ENCODE measurements at regions not wholly inside any gene's neighbourhood (a gene's known extent, or its start where the extent isn't known, plus 50 kb on each side); places are given as distances from the start of the nearest gene placed in this dataset.

DNA sequence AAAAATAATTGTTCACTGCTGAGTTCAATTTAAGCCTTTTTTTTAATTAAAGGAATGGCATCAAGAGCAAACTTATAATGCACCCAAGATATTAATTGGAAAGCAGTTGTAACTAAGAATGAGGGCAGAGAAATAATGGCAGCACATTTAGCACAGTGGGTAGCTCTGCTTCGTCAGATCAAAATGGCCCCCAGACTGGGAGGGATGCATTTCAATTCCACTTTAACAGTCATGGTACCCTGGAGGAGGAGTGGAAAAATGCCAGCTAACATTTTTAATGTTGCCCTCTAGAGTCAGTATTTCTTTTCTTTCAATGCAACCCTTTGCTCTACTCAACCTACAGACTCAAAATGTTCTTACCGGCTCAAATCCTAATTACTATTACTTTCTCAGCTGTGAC lies 504.8 kb upstream of the SETBP1 start:
- DNase-seq = no peak

DNA sequence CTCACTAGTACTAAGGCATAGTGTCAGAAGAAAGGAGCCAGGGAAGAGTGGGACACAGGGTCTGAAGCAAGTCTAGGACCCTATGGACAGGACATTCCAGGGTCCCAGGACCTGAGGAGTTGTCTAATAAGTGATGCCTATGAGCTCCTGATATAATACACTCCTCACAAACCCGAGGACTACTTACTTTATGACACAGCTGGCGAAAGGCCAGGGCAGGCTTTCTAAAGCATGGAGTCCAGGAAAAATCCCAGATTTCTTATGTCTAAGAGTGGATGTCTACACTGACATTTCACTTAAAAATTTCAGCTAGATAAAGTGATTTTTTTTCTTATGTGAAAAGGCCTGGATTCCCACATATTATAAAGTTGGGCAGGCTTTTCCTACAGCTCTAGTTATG lies 502.2 kb upstream of the SETBP1 start:
- no peak for DNase-seq

DNA sequence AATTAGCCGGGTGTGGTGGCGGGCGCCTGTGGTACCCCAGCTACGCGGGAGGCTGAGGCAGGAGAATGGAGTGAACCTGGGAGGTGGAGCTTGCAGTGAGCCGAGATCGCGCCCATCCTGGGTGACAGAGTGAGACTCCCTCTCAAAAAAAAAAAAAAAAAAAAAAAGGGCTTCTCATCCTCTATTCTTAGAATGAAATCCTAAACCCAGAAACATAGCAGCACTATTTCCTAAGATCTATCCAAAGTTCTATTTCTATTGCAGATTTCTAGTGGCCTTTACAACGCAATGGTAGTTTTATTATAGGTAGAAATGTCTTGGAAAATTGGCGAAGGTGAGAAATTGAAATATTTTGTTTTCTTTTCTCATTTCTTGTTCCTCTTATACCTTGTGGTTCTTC lies 501.0 kb upstream of the SETBP1 start:
- DNase-seq = no peak

DNA sequence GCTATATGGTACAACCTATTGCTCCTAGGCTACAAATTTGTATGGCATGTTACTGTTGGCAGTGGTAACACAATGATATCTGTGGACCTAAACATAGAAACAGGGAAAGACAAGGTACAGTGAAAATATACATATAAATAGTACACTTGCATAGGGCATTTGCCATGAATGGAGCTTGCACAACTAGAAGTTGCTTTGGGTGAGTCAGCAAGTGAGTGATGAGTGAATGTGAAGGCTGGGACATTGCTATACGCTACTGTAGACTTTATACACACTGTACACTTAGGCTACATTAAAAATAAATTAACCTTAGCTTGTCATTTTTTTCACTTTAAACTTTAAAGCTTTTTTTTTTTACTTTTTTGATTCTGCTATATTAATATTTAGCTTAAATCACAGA lies 500.0 kb upstream of the SETBP1 start:
- DNase-seq = no peak

DNA sequence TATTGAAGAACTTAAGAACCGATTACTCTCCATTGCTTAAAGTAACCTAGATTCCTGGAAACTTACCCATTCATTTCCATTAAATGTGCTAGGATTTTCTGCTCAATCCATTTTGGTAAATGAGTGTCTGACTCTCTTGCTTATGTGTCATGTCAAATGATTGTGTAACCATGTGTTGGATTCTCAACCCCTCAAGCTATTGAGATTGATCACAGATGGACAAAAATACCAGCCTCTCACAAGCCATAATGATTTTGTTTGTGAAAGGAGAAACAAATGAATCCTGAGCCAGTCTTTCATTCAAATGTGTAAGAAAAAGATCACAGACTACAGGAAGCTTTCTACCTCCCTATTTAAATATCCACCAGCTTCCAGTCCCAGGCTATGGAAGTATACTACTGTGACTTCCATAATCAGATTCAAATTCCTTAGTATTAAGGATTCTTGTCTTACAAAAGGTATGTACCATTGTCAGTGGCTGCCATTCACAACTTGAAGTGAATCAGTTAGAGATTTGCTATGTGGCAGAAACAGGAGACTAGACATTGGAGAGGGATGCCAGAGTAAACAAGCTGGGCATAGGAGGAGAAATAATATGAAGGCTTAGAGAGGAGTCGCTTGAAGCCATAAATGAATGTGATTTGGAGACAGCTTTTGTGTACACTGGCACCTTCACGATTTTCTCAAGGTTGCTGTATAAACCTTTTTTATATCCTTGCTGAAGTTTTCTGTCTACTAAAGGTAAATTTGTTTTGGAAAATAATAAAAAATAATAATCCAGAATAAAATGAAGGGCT lies 498.5 kb upstream of the SETBP1 start:
- no peak for DNase-seq

DNA sequence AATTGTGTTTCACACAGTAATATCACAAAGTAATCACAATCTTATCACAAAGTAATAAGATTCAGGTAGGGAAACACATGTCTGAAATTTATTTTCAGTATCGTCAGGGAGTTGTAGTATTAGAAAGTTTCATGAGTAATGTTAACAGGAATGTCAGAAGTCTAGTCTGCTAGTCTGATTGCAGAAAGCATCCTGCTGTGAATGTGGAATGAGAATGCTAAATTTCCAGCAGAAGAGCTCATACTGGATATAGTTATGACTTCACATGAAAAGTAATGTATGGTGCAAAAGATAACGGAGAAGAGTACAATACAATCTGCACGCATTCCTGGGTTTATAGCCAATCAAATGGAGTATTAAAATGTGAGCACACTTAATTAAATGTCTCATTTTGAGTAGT lies 494.7 kb upstream of the SETBP1 start:
- no peak for DNase-seq

DNA sequence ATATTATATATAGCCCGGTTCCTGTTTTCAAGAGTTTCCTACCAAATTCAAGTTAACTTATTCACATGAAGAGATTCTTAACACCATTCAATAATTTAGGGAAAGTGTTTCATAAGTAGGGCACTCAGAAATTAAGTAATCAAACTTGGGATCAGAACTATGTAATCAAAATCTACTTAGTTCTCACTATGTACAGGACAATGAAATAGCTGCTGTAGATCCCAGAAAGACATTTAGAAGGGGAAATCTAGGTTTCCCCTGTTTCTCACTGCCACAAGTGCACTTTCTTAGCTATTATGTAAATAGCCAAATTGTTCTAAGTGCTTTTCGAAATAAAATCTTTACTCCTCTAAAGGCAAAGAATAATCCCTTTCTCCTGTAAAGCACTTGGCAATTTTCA lies 493.6 kb upstream of the SETBP1 start:
- DNase-seq = no peak

DNA sequence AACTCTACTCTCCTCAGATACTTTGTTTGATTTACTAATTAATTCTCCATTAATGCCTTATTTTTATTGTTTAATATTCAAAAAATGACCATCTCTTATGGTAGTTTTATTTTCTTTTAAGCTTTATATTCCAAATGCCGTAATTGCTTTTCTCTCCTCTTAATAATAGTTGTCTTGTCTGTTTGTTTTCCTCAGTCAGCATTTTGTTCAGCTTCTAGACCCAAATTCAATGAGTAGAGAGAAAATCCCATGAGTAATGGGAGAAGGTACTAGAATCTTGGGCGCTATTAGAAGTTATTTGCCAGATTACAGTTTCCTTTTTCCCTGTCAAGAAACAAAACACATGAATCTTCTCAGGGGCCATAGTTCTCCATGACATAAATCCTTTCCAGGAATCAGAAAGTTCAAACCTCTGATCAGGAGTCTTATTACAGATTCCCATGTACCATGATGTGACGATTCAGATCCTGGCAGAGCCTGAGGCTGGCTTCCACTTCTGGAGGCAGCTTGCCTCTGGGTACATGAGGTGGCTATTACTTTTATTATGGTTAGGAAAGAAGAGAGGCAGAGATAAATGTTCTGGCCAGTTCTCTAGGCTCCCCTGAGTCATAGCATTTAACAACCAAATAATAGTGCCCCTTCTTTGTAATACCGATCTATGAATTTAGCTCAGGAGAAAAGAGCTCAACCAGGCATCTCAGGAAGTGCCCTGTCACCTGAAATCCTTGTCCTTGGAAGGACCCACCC lies 485.1 kb upstream of the SETBP1 start:
- DNase-seq = no peak

DNA sequence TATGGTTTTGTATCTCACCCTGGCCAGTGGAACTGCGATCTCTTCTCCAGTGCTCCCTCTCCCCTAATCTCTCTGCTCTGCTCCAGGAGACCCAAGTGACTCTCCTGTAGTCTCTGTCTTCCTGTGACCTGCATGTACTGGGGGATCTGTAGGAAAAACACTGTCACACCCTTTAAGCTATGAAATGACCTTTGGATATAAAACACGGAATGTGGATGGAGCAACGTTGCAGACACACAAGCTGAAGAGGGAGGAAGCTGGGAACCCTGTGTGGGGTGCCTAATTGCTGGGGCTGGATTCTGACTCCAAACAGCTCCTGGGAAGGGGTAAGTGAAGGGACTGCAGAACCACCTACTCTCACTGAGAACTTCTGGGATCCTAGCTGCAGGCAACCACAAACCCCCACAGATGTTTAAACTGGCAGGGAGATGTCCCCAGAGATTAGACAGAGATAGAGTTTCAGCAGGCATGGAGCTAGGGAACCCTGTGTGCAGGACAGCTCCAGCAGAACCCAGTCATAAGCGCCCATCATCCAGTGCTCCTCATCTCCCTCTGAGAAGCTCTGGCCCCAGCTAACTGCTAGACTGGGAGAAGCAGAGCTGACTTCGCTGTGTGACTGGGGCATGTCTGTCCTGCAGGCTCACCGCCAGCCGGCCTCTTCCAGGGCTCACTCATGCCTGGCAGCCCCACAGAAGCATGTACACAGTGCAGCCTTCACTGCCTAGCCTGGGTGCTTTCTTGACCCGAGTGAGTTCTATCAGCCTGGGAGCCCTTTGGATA lies 482.7 kb upstream of the SETBP1 start:
- no peak for DNase-seq

DNA sequence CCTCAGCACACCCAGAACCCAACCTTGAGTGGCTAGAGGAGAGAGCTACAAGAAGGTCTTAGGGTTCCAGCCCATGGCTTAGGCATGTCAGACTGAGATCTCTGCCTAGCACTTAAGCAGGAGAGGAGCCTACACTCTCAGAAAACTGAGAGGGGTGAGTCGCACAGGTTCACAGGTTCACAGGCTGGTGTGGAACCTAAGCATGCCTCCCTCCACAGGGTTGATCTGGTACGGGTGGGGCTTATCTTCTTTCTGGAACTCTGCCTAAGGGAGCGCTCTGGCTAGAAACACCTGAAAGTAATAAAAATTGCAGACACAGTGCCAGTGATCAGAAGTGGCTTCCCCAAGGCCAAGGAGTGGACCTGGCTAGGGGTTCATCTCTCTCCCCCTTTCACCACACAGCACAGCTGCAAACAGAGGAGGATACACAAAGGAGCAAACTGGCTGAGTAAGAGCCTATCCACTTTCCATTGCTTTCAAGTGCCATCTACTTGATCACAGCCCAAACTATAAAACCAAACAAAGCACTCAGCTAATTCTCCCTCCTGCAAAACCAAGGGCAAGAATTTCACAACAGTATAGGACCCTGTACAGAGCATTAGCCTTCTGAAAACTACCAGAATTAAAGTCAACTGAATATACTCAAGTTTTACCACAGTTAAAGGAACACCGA lies 481.9 kb upstream of the SETBP1 start:
- no peak for DNase-seq

DNA sequence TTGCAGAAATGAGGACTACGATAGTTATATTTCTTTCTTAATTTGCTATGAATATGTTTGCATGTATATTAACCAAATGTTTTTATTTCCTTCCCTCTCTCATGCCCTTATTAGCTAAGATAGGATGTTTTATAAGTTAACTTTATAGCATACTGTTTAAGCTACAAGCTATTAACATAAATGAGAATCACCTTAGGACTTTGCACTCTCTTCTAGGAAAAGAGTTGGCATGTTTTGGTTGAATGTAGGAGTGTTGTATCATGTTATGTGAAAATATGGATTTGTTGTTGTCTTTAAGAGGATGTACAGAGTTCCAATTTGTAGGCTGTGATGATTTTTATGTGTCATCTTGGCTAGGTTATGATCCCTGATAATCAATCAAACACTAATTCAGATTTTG lies 467.4 kb upstream of the SETBP1 start:
- no peak for DNase-seq

DNA sequence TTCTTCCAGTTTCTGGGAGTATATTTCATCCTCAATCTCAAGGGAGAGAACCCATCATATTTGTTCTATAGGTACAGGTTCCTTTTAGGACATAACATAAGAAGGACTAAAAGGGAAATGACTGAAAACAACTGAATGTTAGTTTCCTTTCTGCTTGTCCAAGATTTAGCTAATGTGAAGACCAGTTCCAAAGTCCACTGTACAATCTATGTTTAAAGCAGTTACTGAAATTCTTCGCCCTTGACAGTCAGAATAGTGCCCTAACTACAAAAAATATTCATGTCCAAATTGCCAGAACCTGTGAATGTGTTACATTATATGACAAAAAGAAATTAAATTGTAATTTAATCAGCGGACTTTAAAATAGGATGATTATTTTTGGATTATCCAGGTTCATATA lies 466.3 kb upstream of the SETBP1 start:
- no peak for DNase-seq

DNA sequence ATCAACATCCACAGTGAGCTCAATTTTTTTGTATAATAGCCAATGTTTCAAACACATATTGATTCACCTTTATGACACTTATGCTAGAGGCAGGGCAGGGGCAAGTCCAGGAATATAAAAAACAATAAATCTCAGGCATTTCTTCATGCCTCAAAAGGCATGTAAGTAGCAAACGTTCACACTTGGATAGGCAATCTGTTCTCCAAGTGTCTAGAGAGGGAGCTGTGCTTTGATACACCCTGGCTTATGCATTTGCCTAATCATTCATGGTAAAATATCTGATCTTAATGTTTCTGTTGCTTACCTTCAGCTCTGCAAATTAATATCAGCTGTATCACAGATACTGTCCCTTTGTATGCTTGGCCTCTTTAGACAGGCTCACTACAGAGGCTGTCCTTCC lies 464.5 kb upstream of the SETBP1 start:
- DNase-seq = no peak

DNA sequence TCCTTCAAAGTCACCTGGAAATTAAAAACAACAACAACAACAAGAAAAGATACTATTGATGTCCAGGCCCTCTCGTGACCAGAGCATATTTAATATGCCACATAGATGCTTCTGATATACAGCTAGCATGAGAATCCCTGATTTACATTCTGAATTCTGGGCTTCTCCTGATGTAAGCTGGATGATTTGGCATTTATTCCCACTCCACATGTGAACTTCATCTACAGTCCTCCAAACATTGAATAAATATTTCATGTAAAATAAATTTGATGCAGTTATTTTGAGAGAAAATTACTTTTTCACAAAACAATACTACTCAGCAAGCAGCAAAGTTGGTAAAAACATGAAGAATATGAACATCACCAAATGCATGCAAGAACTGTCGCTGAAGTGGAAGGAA lies 453.2 kb upstream of the SETBP1 start:
- DNase-seq = no peak

DNA sequence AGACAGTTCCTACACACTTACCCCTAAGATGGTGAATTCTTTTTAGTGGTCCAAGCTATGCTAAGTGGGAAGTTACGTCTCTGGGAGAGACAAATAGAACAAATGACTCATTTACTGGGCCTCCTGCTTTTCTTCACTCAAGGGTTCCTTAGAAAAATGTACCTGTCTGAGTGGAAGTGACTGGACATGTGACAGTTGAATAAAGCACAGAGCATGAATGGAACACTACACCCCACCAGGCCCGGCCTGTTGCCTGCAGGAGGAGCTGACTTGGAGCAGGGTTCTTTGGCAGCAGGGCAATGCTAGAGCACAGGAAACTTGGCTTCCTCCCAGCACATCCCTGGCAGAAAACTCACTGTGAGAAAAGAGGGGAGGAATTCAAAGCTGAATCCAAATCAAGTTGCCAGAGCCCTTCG lies 451.0 kb upstream of the SETBP1 start:
- no peak for DNase-seq

DNA sequence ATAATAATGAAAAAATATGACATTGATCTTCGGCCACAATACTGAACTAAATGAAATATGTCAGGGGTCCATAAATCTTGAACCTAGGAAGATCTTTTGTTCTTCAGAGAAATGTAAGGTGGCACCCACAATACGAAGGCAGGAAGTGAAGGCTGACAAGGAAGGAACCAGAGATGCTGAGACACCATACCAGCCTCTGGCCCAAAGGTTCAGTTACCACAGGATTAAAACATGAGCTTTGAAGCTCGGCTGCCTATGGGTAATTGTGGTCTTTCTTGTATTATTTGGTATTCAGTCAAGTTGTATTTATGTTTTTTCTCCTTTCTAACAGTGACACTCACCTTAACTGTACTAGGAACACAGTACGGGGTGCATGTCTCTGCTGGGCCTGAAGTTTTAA lies 448.8 kb upstream of the SETBP1 start:
- DNase-seq = no peak

DNA sequence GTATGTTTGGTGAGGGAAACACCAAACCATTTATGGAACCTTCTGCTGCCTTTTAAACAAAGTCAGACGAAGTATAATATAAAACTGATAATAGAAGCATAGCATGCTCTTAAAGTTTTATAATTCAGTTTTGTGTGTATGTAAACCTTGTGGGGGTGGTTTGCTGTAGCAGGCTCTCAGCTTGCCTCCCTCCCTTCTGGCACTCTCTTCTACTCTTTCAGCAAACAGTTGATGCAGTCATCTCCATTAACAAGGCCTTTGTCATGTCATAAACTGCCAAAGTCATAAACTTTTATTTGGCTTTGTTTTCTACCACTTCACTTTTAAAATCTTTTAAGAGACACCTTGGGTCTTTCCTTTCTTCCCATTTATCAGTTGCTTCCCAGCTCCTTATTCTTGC lies 448.2 kb upstream of the SETBP1 start:
- DNase-seq = no peak

DNA sequence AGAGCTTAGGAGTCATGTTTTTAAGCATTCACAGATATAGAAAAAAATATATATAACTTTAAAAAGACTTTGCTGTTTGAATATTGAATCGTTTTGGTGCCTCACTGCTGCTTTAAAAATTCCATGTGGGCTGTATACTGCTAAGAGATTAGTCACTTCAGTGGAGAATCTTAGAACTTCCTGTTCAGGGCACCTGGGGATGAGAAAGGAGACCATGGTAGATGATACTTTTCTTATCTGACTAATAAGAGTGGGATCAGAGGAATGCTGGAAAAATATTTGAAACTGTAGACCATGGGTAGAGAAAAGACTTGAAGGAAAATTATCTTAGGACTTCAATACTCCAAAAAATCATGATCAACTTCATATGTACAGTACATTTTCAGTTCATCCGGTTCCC lies 442.2 kb upstream of the SETBP1 start:
- no peak for DNase-seq

DNA sequence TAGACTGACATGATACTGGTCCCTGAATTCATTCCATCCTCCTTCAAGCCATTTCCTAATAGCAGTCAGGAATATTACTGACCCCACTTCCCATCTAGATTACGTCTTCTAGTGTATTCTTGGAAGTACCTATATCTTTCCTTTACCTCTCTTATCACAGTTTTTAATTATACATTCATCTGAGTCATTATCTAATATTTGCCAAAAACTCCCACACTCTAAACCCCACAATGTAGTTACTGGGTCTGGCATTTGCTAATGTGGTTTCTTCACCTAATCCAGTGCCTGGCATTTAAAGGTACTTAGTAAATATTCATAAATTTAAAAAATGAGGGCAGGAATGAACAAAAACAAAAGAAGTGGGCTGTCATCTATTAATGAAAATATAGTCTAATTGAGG lies 441.8 kb upstream of the SETBP1 start:
- DNase-seq = no peak

DNA sequence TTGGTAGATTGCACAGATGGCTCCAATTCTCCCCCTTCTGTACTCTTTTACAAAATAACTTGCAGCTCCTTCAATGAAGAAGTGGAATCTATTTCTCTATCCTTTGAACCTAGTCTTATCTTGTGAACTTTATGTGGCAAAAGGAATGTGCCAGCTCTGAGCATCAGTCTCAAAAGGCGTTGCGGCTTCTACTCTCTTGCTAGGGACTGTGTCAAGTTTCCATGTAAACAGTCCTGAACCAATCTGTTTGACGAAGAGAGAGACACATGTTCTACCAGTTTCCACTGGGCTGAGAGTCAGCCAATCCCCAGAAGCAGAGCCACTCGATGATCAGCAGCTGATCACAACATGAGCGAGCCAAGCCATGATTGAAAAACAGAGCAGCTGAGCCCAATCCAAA lies 439.7 kb upstream of the SETBP1 start:
- DNase-seq = no peak

DNA sequence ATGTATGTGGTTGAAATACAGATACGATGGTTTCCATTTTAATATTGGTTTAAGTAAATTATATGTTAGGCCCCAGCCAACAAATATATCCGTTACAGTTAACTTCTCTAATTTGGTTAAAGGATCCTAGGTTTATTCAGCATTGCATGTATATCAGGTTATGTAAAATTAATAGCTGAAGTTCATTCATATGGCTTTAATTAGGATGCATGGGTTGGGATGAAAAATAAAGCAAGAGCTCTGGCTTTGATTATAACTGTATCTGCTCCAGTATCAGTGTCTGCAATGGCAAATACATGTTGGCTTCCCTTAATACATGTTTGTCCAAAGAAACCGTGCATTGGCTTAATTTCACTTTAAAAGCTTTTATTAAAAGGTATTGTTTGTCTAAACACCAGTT lies 435.7 kb upstream of the SETBP1 start:
- DNase-seq = no peak

DNA sequence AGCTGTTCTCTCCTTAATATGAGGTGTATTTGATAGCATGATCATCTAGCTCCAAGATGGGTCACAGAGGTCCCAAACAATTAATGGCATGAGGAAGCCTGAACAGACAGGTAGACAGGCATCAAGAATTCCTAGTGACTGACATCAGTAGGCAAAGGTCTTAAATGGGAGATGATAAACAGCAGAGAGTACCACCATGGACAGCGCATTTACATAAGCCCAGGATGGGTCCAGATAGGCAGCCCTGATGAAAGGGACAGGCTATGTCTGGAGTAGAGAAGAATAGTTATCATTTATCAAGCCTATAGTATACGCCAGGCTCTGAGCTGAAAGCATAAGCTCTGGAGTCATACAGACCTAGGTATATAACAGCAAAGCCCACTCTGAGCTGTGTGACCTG lies 434.7 kb upstream of the SETBP1 start:
- no peak for DNase-seq

DNA sequence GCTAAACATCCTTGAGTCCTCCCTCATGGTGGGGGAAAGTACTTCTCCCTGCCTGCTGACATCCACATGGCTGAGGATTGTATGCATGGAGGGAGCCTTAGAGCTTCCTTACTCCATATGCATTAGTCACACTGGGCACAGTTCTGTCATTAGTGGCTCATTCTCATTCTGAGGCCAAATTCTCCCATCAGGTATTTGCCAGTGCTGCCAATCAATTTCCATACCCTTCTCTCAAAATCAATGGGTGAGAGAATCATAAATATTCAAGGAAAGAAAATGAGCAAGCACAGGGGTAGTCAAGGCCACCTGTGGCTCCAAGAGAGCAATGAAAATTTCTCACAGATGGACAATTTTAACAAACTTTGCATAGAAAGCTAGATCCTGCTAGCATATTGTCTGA lies 422.6 kb upstream of the SETBP1 start:
- DNase-seq = no peak
